ENCODE measurements at regions not wholly inside any gene's neighbourhood (a gene's known extent, or its start where the extent isn't known, plus 50 kb on each side); places are given as distances from the start of the nearest gene placed in this dataset.

DNA sequence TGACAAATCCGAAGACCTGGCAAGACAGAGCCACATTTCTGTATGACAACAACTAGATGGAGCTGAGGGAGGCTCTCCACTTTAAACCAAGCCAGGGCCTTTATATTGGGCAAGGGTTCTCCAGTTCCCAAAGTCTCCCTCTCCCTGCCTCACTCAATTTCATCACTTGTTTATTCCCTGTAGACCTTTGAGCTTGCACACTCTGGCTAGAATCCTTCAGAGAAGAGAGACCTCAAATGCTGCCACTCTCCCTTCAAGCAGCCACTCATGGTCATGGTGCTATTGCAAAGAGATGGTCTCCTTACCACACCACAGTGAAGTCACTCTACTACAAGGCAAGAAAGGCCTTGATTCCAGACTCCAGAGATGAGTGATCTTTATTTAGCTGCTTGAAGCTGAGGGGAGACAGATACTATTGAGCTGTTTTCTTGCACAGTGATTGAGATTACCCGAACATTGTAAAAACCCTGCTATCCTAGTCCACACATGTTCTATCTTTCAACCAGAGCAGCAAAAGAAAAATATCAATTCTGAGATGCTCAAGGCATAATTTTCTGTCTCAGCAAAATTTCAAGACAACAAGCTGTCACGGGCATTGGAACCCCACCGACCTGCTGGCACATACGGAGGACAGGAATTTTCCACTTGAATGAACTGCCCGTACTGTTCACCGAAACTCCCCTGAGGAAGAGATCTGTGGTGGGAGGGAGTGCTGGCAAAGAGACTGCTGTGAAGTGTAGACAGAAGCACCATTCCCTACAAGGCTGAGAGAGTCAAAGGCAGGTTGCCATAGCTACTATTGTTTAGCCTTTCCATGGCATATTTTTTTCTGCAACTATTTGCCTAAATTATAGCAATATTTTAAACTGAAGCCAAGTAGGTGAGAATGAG, 81.1 kb downstream of the CDO1 start:
- TF ChIP-seq, protein P1, sequence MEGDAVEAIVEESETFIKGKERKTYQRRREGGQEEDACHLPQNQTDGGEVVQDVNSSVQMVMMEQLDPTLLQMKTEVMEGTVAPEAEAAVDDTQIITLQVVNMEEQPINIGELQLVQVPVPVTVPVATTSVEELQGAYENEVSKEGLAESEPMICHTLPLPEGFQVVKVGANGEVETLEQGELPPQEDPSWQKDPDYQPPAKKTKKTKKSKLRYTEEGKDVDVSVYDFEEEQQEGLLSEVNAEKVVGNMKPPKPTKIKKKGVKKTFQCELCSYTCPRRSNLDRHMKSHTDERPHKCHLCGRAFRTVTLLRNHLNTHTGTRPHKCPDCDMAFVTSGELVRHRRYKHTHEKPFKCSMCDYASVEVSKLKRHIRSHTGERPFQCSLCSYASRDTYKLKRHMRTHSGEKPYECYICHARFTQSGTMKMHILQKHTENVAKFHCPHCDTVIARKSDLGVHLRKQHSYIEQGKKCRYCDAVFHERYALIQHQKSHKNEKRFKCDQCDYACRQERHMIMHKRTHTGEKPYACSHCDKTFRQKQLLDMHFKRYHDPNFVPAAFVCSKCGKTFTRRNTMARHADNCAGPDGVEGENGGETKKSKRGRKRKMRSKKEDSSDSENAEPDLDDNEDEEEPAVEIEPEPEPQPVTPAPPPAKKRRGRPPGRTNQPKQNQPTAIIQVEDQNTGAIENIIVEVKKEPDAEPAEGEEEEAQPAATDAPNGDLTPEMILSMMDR (IDR thresholded peaks at IDR 0.05; ENCODE audit: low read depth, low read length, missing control alignments) = no peak
- no peak for DNase-seq (ENCODE audit: low read depth)
- no peak overlapping the region for H3K4me3 ChIP-seq (ENCODE audit: low read depth, low read length)
- in situ Hi-C loops (cut with HindIII; ENCODE audit: low sequenced_read_pairs) = no loop called here

DNA sequence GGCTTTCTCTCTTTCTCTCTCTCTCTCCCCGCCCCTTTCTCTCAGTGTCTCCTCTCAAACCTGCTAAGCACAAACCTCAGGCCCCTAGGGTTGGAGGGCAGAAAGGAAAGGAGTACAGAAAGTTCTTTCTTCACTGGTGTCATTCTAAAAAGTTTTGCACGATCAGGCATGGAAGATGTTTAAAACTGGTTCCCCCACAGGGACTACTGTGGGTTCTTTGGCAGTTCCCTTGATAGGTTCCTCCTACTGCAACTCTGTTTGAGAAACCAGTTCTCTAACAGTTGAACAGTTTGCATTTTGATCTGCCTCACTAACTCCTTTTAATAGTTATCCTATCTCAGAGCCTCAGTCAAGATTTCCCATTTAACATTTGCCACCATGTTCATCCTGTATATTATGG, 82.9 kb downstream of the CDO1 start:
- in situ Hi-C loops (cut with HindIII; ENCODE audit: low sequenced_read_pairs) = no loop called here
- TF ChIP-seq, protein P1 (IDR thresholded peaks at IDR 0.05; ENCODE audit: low read depth, low read length, missing control alignments) = no peak
- DNase-seq (ENCODE audit: low read depth) = no peak
- H3K4me3 ChIP-seq (ENCODE audit: low read depth, low read length) = no peak overlapping the region

DNA sequence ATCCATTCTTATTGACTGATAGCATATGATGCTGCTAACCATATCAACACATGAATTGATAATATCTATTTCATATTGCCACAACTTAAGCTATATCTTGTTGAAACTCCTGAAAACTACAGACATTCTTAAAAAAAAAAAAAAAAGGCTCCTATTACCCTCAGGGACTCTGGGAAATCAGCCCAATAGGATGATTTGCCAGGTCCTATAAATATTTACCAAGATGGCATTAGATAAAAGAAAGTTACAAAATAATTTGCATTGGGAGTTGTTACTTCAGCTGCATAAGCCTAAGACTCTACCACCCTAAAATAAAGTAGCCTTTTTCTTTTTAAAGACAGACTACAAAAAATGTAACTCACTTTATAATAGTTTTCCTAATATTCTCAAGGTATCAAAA, 84.4 kb downstream of the CDO1 start:
- H3K4me3 ChIP-seq (ENCODE audit: low read depth, low read length) = no peak overlapping the region
- in situ Hi-C loops (cut with HindIII; ENCODE audit: low sequenced_read_pairs) = no loop called here
- TF ChIP-seq, protein P1 (IDR thresholded peaks at IDR 0.05; ENCODE audit: low read depth, low read length, missing control alignments) = no peak
- DNase-seq (ENCODE audit: low read depth) = no peak

DNA sequence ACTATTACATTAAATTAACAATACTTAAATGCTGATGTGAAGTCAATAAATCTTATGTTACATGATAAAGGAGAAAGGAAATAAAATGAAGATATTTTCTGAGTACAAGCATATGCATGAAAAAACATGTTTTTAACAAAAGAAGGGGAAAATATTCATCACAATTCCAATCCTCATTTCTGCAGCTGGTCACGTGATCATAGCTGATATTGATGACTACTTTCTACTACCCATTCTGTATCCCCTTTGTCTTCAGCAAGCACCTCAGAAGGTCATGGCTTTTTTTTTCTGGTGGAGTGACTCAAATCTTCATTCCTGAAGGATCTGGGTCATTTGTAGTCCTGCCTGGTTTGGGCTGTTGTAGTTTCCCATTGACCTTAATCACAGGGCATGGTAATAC, 90.9 kb downstream of the CDO1 start:
- H3K4me3 ChIP-seq (ENCODE audit: low read depth, low read length) = no peak overlapping the region
- in situ Hi-C loops (cut with HindIII; ENCODE audit: low sequenced_read_pairs) = no loop called here
- no peak for DNase-seq (ENCODE audit: low read depth)
- TF ChIP-seq, protein P1 (IDR thresholded peaks at IDR 0.05; ENCODE audit: low read depth, low read length, missing control alignments) = no peak

DNA sequence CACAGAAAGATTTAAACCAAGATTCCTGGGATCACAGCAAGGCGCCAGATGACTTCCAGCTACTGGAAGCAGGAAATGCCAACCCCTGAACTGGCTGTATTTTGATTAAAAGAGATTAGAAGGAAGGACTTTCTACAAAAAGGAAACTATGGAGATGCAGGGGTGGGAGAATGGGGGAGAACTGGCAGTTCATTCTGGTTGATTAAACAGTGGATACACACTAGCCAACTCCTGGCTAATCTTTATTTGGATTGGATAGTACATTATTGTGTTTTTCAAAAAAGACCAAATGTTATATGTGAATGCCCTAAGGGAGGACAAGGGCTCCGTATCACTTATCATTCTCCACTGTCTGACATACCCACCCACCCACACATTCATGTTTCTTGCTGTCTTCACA, 93.2 kb downstream of the CDO1 start:
- in situ Hi-C loops (cut with HindIII; ENCODE audit: low sequenced_read_pairs) = no loop called here
- DNase-seq (ENCODE audit: low read depth) = no peak
- TF ChIP-seq, protein P1 (IDR thresholded peaks at IDR 0.05; ENCODE audit: low read depth, low read length, missing control alignments) = no peak
- H3K4me3 ChIP-seq (ENCODE audit: low read depth, low read length) = no peak overlapping the region

DNA sequence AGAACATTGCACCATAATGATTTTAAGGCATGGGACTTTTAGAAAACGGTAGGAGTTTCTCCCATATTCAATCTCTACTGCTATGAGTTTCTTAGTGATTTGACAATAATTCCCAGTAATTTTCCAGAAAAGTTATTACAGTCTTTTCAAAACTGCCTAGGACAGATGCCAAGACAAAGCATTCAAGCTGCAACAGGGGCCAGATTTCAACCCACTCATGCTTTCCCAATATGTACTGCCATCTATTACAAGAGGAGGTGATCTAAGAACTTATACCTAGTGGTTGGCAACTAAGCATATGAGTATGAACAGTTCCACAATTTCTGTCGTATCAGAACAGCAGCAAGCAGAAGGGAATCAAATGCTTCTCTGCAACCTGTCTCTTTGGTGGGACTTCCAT, 95.1 kb upstream of the TMED7 start:
- H3K4me3 ChIP-seq (ENCODE audit: low read depth, low read length) = no peak overlapping the region
- TF ChIP-seq, protein P1 (IDR thresholded peaks at IDR 0.05; ENCODE audit: low read depth, low read length, missing control alignments) = no peak
- DNase-seq (ENCODE audit: low read depth) = no peak
- in situ Hi-C loops (cut with HindIII; ENCODE audit: low sequenced_read_pairs) = no loop called here

All from astrocyte of the cerebellum (primary cell).